GM10266 (cell line): ENCODE measurements at regions not wholly inside any gene's neighbourhood (a gene's known extent, or its start where the extent isn't known, plus 50 kb on each side); places are given as distances from the start of the nearest gene placed in this dataset.

Experiments
- DNase-seq: peaks from one replicate; pipeline ENCODE4 v3.0.0; 2012; ENCODE audit errors: extremely low spot score
- TF ChIP-seq, protein P1 (sequence below): IDR thresholded peaks from 2 replicates; pipeline ENCODE4 v1.5.1; 2012; ENCODE audit warnings: mild to moderate bottlenecking, low read depth; ENCODE audit not compliant: control insufficient read depth, insufficient read depth; ENCODE audit errors: missing control alignments

DNA sequence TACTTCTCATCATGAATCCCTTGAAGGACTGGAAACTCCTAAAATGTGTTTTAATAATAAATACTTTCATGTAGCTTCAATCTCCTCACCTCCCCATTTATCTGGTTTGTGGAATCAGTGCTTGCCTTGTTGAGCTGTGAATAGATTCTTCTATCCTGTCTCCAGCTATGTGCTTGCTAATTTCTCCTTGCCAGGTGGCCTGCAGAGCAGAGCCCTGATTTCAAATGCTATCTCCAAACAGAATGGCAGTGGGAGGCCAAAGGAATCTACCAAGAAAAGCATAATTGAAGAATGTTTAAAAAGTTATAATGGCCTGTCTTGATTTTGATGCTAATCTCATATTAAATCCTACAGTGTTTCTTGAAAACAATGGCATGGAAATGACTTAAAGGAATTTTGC, 309.3 kb upstream of the CHORDC1 start:
- DNase-seq = no peak

DNA sequence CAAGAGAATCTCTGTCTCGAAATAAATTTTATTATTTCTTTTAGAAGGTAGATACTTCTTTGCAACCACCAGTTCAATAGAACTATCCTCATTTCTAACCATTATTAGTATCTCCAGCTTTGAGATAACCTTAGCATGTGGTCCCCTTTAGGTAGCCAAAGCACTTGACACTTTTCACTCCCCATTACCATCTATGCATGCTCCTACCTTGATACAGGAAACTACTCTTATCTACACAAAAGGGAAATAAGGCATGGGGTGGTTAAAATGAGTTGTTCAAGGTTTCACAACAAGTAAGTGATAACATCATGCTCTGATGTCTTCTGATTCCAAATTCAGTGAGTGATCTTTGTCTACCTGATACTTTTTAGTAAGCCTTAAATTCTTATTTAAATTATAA, 308.2 kb upstream of the CHORDC1 start:
- no peak for DNase-seq
- TF ChIP-seq, protein P1, sequence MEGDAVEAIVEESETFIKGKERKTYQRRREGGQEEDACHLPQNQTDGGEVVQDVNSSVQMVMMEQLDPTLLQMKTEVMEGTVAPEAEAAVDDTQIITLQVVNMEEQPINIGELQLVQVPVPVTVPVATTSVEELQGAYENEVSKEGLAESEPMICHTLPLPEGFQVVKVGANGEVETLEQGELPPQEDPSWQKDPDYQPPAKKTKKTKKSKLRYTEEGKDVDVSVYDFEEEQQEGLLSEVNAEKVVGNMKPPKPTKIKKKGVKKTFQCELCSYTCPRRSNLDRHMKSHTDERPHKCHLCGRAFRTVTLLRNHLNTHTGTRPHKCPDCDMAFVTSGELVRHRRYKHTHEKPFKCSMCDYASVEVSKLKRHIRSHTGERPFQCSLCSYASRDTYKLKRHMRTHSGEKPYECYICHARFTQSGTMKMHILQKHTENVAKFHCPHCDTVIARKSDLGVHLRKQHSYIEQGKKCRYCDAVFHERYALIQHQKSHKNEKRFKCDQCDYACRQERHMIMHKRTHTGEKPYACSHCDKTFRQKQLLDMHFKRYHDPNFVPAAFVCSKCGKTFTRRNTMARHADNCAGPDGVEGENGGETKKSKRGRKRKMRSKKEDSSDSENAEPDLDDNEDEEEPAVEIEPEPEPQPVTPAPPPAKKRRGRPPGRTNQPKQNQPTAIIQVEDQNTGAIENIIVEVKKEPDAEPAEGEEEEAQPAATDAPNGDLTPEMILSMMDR = no peak

More for the DNA sequence above, 309.3 kb upstream of the CHORDC1 start:
- TF ChIP-seq, protein P1 = no peak

- TF ChIP-seq, protein P1 = no peak
- no peak for DNase-seq
Observed at GRCh38 chr11:90525962-90526361, 303.1 kb upstream of the CHORDC1 start.

GRCh38 chr11:90512846-90513245, 290.0 kb upstream of the CHORDC1 start:
- TF ChIP-seq, protein P1 = no peak
- no peak for DNase-seq

DNA sequence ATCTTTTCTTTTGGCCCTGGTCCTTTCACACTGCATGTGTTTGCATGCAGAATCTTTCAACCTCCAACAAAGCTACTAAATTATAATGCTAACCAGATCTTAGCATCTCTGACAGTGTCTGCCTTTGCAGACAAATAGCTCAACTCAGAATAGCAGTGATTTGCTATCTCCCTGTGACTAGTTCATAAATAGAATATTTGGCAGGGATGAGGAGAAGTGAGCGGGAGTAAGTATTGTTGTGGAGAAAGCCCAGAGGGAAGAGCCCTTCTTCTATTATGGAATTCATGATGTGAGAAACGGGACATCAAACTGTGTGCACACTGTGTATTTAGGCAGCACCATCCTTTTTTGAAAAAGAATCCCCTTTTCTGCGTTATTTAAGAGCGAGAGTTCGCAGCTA, 288.0 kb upstream of the CHORDC1 start:
- no peak for DNase-seq
- TF ChIP-seq, protein P1 = no peak

DNA sequence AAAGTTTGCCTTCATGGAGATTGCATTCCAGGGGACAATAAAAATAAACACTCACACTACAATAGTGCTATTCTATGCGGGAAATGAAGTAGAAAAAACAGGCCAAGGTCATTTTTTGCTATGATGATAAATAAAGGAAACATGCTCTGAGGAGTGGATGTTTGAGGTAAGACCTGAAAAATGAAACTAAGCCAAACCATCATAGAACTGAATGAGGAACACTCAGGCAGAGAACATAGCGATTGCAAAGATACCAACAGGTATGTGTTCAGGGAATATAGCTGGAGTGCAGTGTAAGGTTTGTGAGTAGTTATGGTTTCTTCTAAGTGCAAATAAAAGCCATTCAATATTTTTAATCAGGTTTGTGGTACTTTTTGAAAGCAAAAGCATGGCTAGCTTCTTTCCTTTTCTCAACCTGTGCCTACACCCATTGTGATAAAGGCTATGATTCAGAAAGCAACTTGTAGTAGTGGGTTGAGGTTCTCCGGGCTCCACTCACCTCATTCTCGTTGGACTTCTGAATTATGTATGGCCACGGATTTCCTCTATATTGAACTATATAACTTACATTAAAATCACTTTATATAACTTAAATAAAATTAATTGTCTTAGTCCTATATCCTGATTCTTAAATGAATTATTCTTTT, 278.2 kb upstream of the CHORDC1 start:
- no peak for DNase-seq
- TF ChIP-seq, protein P1 = no peak

GRCh38 chr11:90496722-90497121, 273.9 kb upstream of the CHORDC1 start:
- DNase-seq = no peak
- TF ChIP-seq, protein P1 = no peak
